Inflammatory macrophage treated with lipopolysaccharide for 1 hour (primary cell): ENCODE measurements at regions not wholly inside any gene's neighbourhood (a gene's known extent, or its start where the extent isn't known, plus 50 kb on each side); places are given as distances from the start of the nearest gene placed in this dataset.

Experiments
- DNase-seq, 2 donors: peaks; one replicate each; pipeline ENCODE4 v3.0.0-alpha.2; 2020 to 2022

DNA sequence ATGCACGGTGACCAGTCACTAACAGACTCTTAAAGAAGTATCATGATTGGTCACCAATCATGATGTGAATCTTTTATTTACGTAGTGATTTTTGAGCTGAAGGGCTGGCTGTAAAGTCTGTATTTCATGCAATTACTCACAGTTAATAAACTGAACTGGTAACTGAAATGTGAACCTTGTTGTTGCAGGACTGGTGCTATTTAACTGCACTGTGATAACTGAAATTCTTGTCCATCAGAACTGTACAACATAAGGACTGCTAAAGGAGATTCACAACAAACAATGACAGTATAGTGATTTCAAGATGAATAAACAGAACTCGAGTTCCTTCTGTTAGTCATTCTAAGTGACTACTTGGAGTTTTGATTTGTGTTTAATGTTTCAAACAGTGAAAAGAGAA, 316.6 kb downstream of the TPBG start:
- no peak for DNase-seq

- DNase-seq = no peak
These were observed 317.6 kb downstream of the TPBG start for GRCh38 chr6:82681119-82681714.

GRCh38 chr6:82686719-82687118, 323.1 kb downstream of the TPBG start:
- DNase-seq = no peak

DNA sequence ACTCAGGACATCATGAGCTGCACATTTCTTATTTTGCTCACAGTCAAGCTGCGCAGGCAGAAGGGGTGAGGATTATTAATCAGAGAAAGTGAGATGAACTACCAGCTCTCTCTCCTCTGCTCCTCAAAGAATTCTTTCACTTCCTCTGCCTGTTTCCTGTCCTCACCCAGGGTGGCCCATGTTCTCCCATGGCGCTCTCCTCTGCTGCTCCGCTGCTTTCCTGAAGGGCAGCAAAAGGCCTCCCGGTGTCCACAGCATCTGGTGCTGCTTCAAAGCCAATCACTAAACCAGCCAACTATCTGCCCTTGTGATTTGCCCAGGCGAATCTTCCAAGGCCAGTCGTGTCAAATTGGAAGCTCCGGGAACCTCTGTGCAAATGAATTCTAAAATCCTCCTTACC, 324.2 kb downstream of the TPBG start:
- no peak for DNase-seq

GRCh38 chr6:82690283-82690682, 326.7 kb downstream of the TPBG start:
- no peak for DNase-seq

GRCh38 chr6:82691997-82692396, 328.4 kb downstream of the TPBG start:
- DNase-seq = no peak

DNA sequence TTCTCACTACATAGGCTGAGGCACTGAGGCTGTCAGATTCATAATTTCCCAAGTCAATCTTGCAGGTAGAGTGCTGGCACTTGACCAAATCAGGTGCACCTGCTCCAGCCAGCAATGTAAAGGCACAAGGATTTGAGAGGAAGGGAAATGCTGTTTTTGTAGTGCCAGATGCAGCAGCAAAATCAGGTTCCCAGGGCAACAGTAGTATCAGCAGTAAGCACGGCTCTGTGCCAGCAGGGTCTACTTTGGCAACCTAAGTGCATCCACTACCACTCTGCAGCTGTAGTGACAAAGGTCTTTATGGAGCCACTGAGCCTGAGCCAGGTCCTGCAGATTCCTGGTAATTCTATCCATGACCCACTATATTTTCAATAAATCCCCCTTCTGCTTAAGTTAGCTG, 329.5 kb downstream of the TPBG start:
- DNase-seq = no peak

GRCh38 chr6:82701341-82701740, 337.7 kb downstream of the TPBG start:
- no peak for DNase-seq

DNA sequence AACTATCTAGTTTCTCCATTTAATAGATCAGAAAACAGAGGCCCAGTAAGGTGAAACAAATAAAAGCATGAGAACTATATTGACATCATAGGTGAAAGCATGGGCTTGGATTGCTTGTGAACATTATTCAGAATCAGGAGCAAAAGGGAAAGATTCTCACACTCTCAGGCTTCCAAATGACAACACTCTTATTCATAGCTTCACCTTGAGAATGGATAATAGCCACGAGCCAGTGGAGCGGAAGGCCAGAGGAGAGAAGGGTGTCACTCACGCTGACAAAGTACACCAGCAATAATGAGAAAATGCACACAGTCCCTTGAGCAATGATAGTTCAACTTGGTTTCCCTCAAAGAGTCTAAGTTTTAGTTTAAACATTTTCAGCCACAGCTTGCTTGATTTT, 339.0 kb downstream of the TPBG start:
- no peak for DNase-seq

DNA sequence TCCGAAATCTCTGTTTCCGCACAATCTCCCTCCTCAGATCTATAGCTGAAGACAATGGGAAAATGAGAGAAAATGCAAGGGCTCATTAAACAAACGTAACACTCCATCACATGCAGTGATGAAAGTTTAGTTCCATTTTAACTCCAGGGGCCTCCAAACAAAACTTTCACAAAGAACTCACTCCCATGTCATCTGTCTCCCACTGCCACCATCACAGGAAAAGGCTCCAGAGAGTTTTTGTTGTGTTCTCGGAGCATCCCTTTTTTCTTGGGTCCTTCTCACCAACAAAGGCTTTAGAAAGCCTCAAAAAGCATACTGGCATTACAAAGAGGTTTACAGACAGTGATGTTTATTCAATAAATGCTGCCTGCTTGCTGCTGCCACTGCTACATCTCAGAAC, 339.6 kb downstream of the TPBG start:
- DNase-seq = no peak

- DNase-seq = no peak
These were observed 340.4 kb downstream of the TPBG start for GRCh38 chr6:82704045-82704444.

GRCh38 chr6:82705579-82705978, 342.0 kb downstream of the TPBG start:
- no peak for DNase-seq

GRCh38 chr6:82711105-82711827, 347.6 kb downstream of the TPBG start:
- DNase-seq = no peak

DNA sequence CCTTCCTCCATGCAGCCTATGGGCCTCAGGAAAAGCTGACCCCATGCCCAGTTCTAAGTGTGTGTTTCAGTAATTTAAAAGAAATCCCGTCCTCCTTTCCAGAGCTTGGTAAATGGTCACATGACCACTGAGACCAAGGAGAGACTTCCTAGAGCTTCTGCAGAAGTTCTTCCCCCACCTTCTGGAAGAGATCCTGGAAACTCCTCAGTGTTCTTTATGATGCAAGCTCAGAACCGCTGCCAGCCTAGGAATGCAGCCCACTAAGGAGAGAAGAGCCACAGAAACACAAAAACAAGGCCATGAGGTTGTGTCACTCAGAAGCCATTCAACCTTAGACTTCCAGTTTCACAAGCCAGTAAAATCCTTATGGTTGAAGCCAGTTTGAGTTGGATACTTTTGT, 348.4 kb downstream of the TPBG start:
- DNase-seq = no peak

DNA sequence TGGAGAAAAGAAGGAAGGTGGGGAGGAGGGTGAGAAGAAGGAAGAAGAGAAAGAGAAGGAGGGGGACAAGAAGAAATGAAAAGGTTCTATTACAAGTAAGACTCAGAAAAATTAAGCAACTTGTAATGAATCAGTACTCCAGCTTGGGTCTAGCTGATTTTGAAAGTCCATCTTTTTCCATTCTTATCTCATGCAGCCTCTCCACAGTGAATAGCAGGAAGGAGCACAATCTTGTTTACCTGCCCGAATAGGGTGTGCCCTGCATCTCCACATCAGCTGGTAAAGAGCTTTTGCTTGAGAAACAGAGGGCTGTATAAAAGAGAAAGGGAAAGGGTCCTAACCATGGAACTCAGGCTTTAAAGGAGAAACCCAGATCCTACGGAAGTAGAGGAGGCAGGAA, 348.8 kb downstream of the TPBG start:
- DNase-seq = no peak

DNA sequence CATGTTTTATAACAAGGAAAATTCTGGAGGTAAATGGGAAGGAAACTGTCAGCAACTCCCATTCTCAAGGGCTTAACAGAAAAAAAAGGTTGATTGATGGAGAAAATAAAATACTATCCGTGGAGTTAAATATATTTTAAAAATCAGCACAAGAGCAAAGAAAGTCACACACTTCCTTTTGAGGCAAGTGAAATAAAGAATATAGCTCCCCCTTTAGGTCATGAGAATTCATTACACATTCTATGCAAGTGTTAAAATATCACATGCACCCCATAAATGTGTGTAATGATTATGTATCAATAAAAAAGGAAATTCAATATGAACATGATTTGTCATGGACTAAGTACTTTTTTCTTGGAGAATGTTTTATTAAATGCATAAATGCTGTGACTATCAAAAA, 349.2 kb downstream of the TPBG start:
- peak in 1 of 2 donors; percentile 16 for DNase-seq

GRCh38 chr6:82720992-82721391, 344.6 kb downstream of the UBE3D start:
- no peak for DNase-seq

DNA sequence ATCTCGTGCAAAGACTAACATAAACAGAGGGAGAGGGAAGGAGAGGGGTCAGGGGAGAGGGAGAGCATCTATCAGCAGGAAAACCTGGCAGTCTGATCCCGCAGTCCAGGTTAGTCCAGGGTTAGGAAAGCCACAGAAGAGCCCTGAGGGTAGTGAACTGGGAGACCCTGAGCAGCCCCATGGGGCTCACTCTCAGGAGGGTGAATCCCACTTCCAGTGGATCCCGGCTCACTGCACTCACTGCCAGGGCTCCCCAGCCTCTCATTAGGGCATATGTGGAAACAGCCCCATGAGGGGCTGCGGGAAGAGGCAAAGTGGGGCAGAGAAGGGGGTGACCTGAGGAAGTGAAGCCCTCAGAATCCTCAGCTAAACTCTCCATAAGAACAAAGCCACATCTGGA, 329.9 kb downstream of the UBE3D start:
- no peak for DNase-seq

- no peak for DNase-seq
These were observed 327.7 kb downstream of the UBE3D start for GRCh38 chr6:82737965-82738364.

DNA sequence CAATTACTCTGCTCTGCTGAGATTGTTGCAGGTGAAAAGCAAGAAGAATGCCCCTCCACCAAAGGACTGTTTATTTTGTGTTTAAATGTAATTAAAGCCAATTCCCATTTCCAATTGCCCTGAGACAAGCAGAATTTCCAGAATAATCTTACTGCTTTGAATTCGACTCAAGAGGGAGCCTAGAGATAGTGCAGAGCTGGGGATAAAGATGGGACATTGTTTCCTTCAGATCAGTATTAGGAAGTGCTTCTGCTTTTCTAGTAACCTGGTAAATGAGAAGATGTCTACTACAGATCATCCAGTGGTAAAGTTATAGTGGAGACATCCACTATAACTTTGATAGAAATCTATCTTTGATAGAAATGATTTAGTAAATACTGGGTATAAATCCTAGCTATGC, 326.9 kb downstream of the UBE3D start:
- no peak for DNase-seq

- no peak for DNase-seq
These were observed 326.3 kb downstream of the UBE3D start for GRCh38 chr6:82739303-82739702.

GRCh38 chr6:82740072-82740471, 325.6 kb downstream of the UBE3D start:
- no peak for DNase-seq

DNA sequence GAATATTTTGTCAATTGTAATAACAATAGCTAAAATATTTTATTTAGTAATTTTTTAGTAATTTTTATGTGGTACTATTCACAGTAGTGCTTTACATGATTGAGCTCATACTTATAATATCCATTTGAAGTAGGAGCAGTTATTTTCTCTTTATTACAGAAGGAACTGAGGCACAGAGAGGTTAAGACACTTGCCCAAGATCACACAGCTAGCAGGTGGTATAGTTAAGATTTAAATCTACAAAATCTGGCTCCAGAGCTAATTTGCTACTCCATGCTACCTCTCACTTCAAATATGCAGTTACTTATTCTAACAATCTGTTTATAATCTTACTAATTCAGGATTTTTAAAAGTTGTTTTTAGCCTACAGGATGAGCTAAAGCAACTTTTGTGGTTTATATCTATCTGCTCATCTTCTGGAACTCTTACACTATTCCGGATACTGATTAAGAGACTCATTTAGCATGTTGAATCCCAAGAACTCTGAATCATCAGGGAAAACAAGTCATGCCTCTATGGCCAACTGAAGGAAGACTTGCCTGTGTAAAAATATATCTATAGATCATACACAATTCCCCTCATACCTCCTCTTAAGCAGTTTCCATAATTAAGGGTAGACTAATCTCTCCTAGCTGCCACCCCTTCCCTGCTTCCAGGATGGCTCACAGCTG, 324.2 kb downstream of the UBE3D start:
- DNase-seq = no peak

DNA sequence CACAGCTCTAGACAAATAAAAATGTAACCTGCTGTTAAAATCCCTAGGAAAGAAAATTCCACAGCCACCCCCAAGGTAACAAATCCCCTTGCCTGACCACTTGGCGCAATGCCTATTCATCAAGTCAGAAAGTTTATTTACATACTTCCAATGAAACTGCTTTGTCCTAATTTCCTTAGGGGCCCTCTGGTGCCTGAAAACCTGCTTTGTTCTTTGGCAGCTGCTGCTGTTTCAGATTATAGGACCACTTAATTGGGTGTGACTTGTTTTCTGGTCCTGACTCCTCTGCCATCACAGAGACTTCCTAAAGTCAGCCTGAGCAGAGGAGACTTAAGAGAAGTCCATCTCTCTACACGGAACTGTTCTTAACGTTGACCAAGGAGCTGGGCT, 323.6 kb downstream of the UBE3D start:
- no peak for DNase-seq
